IMR-90 (cell line): ENCODE measurements at regions not wholly inside any gene's neighbourhood (a gene's known extent, or its start where the extent isn't known, plus 50 kb on each side); places are given as distances from the start of the nearest gene placed in this dataset.

Source experiments
- ATAC-seq: fragments of 200-7000 bp; cut with Tn5 transposase; 2 replicates; pipeline ENCODE4 v1.9.1; 2020; ENCODE audit warnings: low read depth, mild to moderate bottlenecking, moderate library complexity
- BruUV-seq: library from RNA; stranded (reverse); fragments of 400-500 nt; replicated peaks from 2 replicates; lab custom pipeline; 2021; lab: Mats Ljungman, UMichigan
- CTCF ChIA-PET: fragments of 300-600 bp; formaldehyde crosslinking; extraction: SDS; loops from one replicate; lab custom pipeline; 2021; ENCODE audit warnings: antibody characterized with exemption; lab: Yijun Ruan, JAX
- POLR2A ChIA-PET: fragments of 300-600 bp; sonication (Branson Sonifier 250); formaldehyde crosslinking; loops from one replicate; lab custom pipeline; 2022; ENCODE audit warnings: antibody characterized with exemption; ENCODE audit not compliant: unreplicated experiment; lab: Charles Lee
- DNase-seq: peaks from one replicate; pipeline ENCODE4 v3.0.0; 2013
- H2AFZ ChIP-seq: replicated peaks from 2 replicates; pipeline ENCODE3; 2013; ENCODE audit warnings: low read length, mild to moderate bottlenecking; ENCODE audit not compliant: poor library complexity
- H2AK5ac ChIP-seq: 2 replicates; pipeline ENCODE4 v1.6.1; 2013; ENCODE audit warnings: low read depth, low read length, inconsistent platforms
- H2AK9ac ChIP-seq: replicated peaks from 2 replicates; pipeline ENCODE3; 2013; ENCODE audit warnings: mild to moderate bottlenecking, low read depth, low read length, moderate library complexity; ENCODE audit not compliant: poor library complexity
- H2BK120ac ChIP-seq: 2 replicates; pipeline ENCODE4 v1.6.1; 2013; ENCODE audit warnings: low read depth, low read length, inconsistent platforms
- H2BK15ac ChIP-seq: 3 replicates; pipeline ENCODE4 v1.6.1; 2013; ENCODE audit warnings: low read depth, low read length, inconsistent platforms
- H2BK20ac ChIP-seq: 2 replicates; pipeline ENCODE4 v1.6.1; 2013; ENCODE audit warnings: low read depth, mild to moderate bottlenecking, inconsistent platforms, low read length, moderate library complexity
- H2BK5ac ChIP-seq: 2 replicates; pipeline ENCODE4 v1.6.1; 2013; ENCODE audit warnings: mild to moderate bottlenecking, low read depth, low read length, inconsistent platforms; ENCODE audit not compliant: poor library complexity, severe bottlenecking
- H3K14ac ChIP-seq: replicated peaks from 2 replicates; pipeline ENCODE4 v1.6.1; 2013; ENCODE audit warnings: low read depth, low read length, inconsistent platforms
- H3K18ac ChIP-seq: 2 replicates; pipeline ENCODE4 v1.6.1; 2013; ENCODE audit warnings: low read depth, low read length, control low read depth
- H3K23ac ChIP-seq: 2 replicates; pipeline ENCODE4 v1.6.1; 2013; ENCODE audit warnings: low read depth, low read length, inconsistent platforms
- H3K27ac ChIP-seq: 2 replicates; pipeline ENCODE4 v1.5.1; 2013; ENCODE audit warnings: mild to moderate bottlenecking, control low read depth, low read length; ENCODE audit not compliant: insufficient read depth
- H3K27me3 ChIP-seq: 2 replicates; pipeline ENCODE4 v1.6.1; 2013; ENCODE audit warnings: low read length; ENCODE audit not compliant: control insufficient read depth, insufficient read depth
- H3K36me3 ChIP-seq: 2 replicates; pipeline ENCODE4 v1.6.1; 2013; ENCODE audit warnings: low read length, mixed read lengths; ENCODE audit not compliant: control insufficient read depth, insufficient read depth
- H3K4ac ChIP-seq: 2 replicates; pipeline ENCODE4 v1.6.1; 2013; ENCODE audit warnings: low read depth, low read length, inconsistent platforms
- H3K4me1 ChIP-seq: 2 replicates; pipeline ENCODE4 v1.6.1; 2013; ENCODE audit warnings: low read length, mixed read lengths; ENCODE audit not compliant: control insufficient read depth, insufficient read depth
- H3K4me2 ChIP-seq: 2 replicates; pipeline ENCODE4 v1.6.1; 2013; ENCODE audit warnings: low read depth, mild to moderate bottlenecking, control low read depth, low read length, moderate library complexity
- H3K4me3 ChIP-seq: 2 replicates; pipeline ENCODE4 v1.5.1; 2013; ENCODE audit warnings: low read depth, mild to moderate bottlenecking, control low read depth, low read length, moderate library complexity; ENCODE audit not compliant: insufficient read depth
- H3K56ac ChIP-seq: 2 replicates; pipeline ENCODE4 v1.6.1; 2013; ENCODE audit warnings: low read length, inconsistent platforms; ENCODE audit not compliant: insufficient read depth; ENCODE audit errors: extremely low read depth
- H3K79me1 ChIP-seq, 2 experiments: 2 replicates each; pipeline ENCODE4 v1.6.1; 2013; ENCODE audit warnings: low read length in 2 of 2, inconsistent platforms in 1 of 2, low read depth in 1 of 2
- H3K9ac ChIP-seq: 2 replicates; pipeline ENCODE4 v1.6.1; 2013; ENCODE audit warnings: low read depth, low read length, control low read depth
- H3K9me1 ChIP-seq: 2 replicates; pipeline ENCODE4 v1.6.1; 2013; ENCODE audit warnings: low read length, inconsistent platforms; ENCODE audit not compliant: insufficient read depth
- H3K9me3 ChIP-seq: 2 replicates; pipeline ENCODE4 v1.6.1; 2013; ENCODE audit warnings: low read length; ENCODE audit not compliant: control insufficient read depth, insufficient read depth
- H4K20me1 ChIP-seq: 2 replicates; pipeline ENCODE4 v1.6.1; 2013; ENCODE audit warnings: low read length, inconsistent platforms; ENCODE audit not compliant: insufficient read depth
- H4K5ac ChIP-seq: 2 replicates; pipeline ENCODE4 v1.6.1; 2013; ENCODE audit warnings: mild to moderate bottlenecking, low read depth, low read length, control low read depth
- H4K8ac ChIP-seq, 2 experiments: 2 replicates each; pipeline ENCODE4 v1.6.1; 2013; ENCODE audit warnings: low read depth in 2 of 2, low read length in 2 of 2, control low read depth in 1 of 2, inconsistent platforms in 1 of 2
- H4K91ac ChIP-seq: 2 replicates; pipeline ENCODE4 v1.6.1; 2013; ENCODE audit warnings: low read depth, low read length, inconsistent platforms; ENCODE audit not compliant: insufficient read depth
- BHLHE40 ChIP-seq: fragments of 150-350 bp; IDR thresholded peaks from 2 replicates; pipeline ENCODE4 v1.6.1; 2016; ENCODE audit warnings: mild to moderate bottlenecking, low read depth, low read length
- CEBPB ChIP-seq: IDR thresholded peaks from 2 replicates; pipeline ENCODE4 v1.6.1; 2012; ENCODE audit warnings: low read depth, low read length, improper control_type of control experiment
- CHD1 ChIP-seq: IDR thresholded peaks from 2 replicates; pipeline ENCODE4 v1.6.1; 2012; ENCODE audit warnings: low read depth, low read length, improper control_type of control experiment
- FOS ChIP-seq: fragments of 150-350 bp; IDR thresholded peaks from 2 replicates; pipeline ENCODE4 v1.6.1; 2016; ENCODE audit warnings: low read depth, low read length
- MAFK ChIP-seq: IDR thresholded peaks from 2 replicates; pipeline ENCODE4 v1.6.1; 2012; ENCODE audit warnings: low read depth, low read length, improper control_type of control experiment
- MAZ ChIP-seq: IDR thresholded peaks from 2 replicates; pipeline ENCODE4 v1.6.1; 2012; ENCODE audit warnings: low read depth, mild to moderate bottlenecking, low read length, improper control_type of control experiment, moderate library complexity, borderline replicate concordance
- MXI1 ChIP-seq: IDR thresholded peaks from 2 replicates; pipeline ENCODE4 v1.6.1; 2012; ENCODE audit warnings: low read depth, mild to moderate bottlenecking, low read length, moderate library complexity, borderline replicate concordance
- NFE2L2 ChIP-seq: fragments of 150-350 bp; IDR thresholded peaks from 2 replicates; pipeline ENCODE4 v1.6.1; 2016; ENCODE audit warnings: low read depth, mild to moderate bottlenecking, low read length
- POLR2A ChIP-seq: IDR thresholded peaks from 2 replicates; pipeline ENCODE4 v1.6.1; 2012; ENCODE audit warnings: mild to moderate bottlenecking, low read depth, low read length
- RAD21 ChIP-seq: IDR thresholded peaks from 2 replicates; pipeline ENCODE4 v1.6.1; 2012; ENCODE audit warnings: low read length, improper control_type of control experiment
- RCOR1 ChIP-seq: IDR thresholded peaks from 2 replicates; pipeline ENCODE4 v1.6.1; 2012; ENCODE audit warnings: mild to moderate bottlenecking, low read length, improper control_type of control experiment; ENCODE audit not compliant: insufficient replicate concordance
- RFX5 ChIP-seq: IDR thresholded peaks from 2 replicates; pipeline ENCODE4 v1.8.0; 2012; ENCODE audit warnings: low read depth, mild to moderate bottlenecking, low read length, moderate library complexity
- SMC3 ChIP-seq: fragments of 150-350 bp; IDR thresholded peaks from 2 replicates; pipeline ENCODE4 v1.6.1; 2016; ENCODE audit warnings: low read depth, mild to moderate bottlenecking, antibody characterized with exemption, low read length, moderate library complexity
- WGBS, 2 experiments: methylation state at CpG; one replicate each; pipeline versions ENCODE4 v1.1.5 to v1.1.7; 2013; ENCODE audit warnings: missing lambda C conversion rate in 2 of 2; ENCODE audit not compliant: insufficient read length in 1 of 2; ENCODE audit errors: extremely low coverage in 2 of 2; 5-methylcytosine and 5-hydroxymethylcytosine counted together
- dilution Hi-C: fragments of 300-500 bp; cut with HindIII; formaldehyde crosslinking; loops from one replicate; pipeline ENCODE4 v1.14.3; 2018; ENCODE audit warnings: low sequenced_read_pairs; ENCODE audit not compliant: unreplicated experiment
- in situ Hi-C: fragments of 300-500 bp; cut with MboI; formaldehyde crosslinking; loops from 3 replicates; pipeline ENCODE4 v1.14.3; 2019; ENCODE audit warnings: low sequenced_read_pairs, inconsistent platforms, mixed read lengths
- intact Hi-C: fragments of 100-400 bp; cut with micrococcal nuclease; formaldehyde crosslinking; loops from 2 replicates; pipeline ENCODE4 v1.10.0; 2022
- TF ChIP-seq, protein P1 (sequence below): fragments of 150-350 bp; IDR thresholded peaks from 2 replicates; pipeline ENCODE4 v1.6.1; 2017; ENCODE audit warnings: mild to moderate bottlenecking, antibody characterized with exemption, low read length, low read depth
- TF ChIP-seq, protein P2 (sequence below): conservative IDR thresholded peaks from 2 replicates; pipeline ENCODE4 v1.5.1; 2012; ENCODE audit warnings: mild to moderate bottlenecking, low read depth, low read length, improper control_type of control experiment
- TF ChIP-seq, protein P3 (sequence below): fragments of 150-350 bp; IDR thresholded peaks from 2 replicates; pipeline ENCODE4 v1.6.1; 2016; ENCODE audit warnings: low read depth, mild to moderate bottlenecking, low read length, moderate library complexity, borderline replicate concordance

DNA sequence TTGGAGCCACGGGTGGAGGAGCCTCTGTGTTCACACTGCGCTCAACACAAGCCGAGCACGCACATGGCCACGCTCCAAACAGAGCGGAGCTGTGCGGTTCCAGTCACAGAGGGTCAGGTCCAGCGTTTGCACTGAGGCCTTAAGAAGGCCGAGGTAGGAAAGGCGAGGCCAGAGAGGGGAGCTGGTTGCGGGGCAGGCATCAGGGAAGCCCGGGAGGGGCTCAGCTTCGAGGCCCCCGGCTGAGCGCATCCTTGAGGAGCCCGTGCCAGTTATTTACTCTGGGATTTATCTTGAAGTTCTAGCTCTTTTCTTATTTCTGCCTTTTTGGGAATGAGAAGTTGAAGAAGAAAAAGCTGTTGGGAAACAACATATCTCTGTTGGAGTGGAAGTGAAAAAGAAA is 140.8 kb downstream of the IRX1 start:
- WGBS, 2 experiments, result 77% methylated on average over 8 of the region's 16 CpGs; no CpG with 5 or more reads in 1 of the 2 experiments
- intact Hi-C loops, result no loop called here

More for the DNA sequence above, 140.8 kb downstream of the IRX1 start:
- no peaks in the 10 kb centered on the region for H3K36me3 ChIP-seq
- no peak overlapping the region for H3K27ac ChIP-seq
- no peak overlapping the region for H2BK120ac ChIP-seq
- no peak overlapping the region for H3K23ac ChIP-seq
- H2BK15ac ChIP-seq, result no peak overlapping the region
- H3K9ac ChIP-seq, result no peak overlapping the region
- H3K79me1 ChIP-seq, result no peaks in the 10 kb centered on the region
- H3K4ac ChIP-seq, result no peak overlapping the region
- no peak overlapping the region for H3K4me3 ChIP-seq
- H3K4me2 ChIP-seq, result no peak overlapping the region
- no peak overlapping the region for H2AK5ac ChIP-seq
- H3K18ac ChIP-seq, result no peak overlapping the region
- H2BK5ac ChIP-seq, result no peak overlapping the region
- no TSS peak for BruUV-seq
- TF ChIP-seq, protein P1, sequence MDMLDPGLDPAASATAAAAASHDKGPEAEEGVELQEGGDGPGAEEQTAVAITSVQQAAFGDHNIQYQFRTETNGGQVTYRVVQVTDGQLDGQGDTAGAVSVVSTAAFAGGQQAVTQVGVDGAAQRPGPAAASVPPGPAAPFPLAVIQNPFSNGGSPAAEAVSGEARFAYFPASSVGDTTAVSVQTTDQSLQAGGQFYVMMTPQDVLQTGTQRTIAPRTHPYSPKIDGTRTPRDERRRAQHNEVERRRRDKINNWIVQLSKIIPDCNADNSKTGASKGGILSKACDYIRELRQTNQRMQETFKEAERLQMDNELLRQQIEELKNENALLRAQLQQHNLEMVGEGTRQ, result no peak
- TF ChIP-seq SMC3 (no peak), MAZ (no peak), RCOR1 (no peak), RAD21 (no peak), BHLHE40 (no peak), NFE2L2 (no peak), CHD1 (no peak), POLR2A (no peak), MAFK (no peak), MXI1 (no peak), RFX5 (no peak), FOS (no peak), CEBPB (no peak)
- TF ChIP-seq, protein P2, sequence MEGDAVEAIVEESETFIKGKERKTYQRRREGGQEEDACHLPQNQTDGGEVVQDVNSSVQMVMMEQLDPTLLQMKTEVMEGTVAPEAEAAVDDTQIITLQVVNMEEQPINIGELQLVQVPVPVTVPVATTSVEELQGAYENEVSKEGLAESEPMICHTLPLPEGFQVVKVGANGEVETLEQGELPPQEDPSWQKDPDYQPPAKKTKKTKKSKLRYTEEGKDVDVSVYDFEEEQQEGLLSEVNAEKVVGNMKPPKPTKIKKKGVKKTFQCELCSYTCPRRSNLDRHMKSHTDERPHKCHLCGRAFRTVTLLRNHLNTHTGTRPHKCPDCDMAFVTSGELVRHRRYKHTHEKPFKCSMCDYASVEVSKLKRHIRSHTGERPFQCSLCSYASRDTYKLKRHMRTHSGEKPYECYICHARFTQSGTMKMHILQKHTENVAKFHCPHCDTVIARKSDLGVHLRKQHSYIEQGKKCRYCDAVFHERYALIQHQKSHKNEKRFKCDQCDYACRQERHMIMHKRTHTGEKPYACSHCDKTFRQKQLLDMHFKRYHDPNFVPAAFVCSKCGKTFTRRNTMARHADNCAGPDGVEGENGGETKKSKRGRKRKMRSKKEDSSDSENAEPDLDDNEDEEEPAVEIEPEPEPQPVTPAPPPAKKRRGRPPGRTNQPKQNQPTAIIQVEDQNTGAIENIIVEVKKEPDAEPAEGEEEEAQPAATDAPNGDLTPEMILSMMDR, result no peak
- TF ChIP-seq, protein P3, sequence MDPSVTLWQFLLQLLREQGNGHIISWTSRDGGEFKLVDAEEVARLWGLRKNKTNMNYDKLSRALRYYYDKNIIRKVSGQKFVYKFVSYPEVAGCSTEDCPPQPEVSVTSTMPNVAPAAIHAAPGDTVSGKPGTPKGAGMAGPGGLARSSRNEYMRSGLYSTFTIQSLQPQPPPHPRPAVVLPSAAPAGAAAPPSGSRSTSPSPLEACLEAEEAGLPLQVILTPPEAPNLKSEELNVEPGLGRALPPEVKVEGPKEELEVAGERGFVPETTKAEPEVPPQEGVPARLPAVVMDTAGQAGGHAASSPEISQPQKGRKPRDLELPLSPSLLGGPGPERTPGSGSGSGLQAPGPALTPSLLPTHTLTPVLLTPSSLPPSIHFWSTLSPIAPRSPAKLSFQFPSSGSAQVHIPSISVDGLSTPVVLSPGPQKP, result no peak
- H2BK20ac ChIP-seq, result no peak overlapping the region
- in situ Hi-C loops (no loop called here), dilution Hi-C loops (no loop called here)
- H2AK9ac ChIP-seq, result no peak overlapping the region
- peaks cover 30% of the 10 kb centered on the region for H3K9me3 ChIP-seq
- H3K9me1 ChIP-seq, result no peaks in the 10 kb centered on the region
- POLR2A ChIA-PET, result no interaction called here
- no peaks in the 10 kb centered on the region for H3K27me3 ChIP-seq
- no peak overlapping the region for H2AFZ ChIP-seq
- H3K4me1 ChIP-seq, result no peaks in the 10 kb centered on the region
- DNase-seq (no peak), ATAC-seq (no peak)
- H4K20me1 ChIP-seq, result no peaks in the 10 kb centered on the region
- no peak overlapping the region for H3K56ac ChIP-seq
- H4K8ac ChIP-seq, result no peak overlapping the region
- no peak overlapping the region for H4K5ac ChIP-seq
- no peak overlapping the region for H3K14ac ChIP-seq
- H4K91ac ChIP-seq, result no peak overlapping the region
- CTCF ChIA-PET, result no interaction called here
